ENCODE measurements at regions not wholly inside any gene's neighbourhood (a gene's known extent, or its start where the extent isn't known, plus 50 kb on each side); places are given as distances from the start of the nearest gene placed in this dataset.

- TF ChIP-seq CTCF (IDR thresholded peaks at IDR 0.05; ENCODE audit: extremely low read depth in 1 of 2, insufficient read depth in 1 of 2, low read depth in 1 of 2, low read length in 2 of 2) (no peak), POLR2A (IDR thresholded peaks at IDR 0.05; ENCODE audit: low read depth, low read length) (no peak)
Observed at GRCh38 chr15:39454189-39454986, 126.5 kb upstream of the THBS1 start.

Data from endothelial cell of umbilical vein (primary cell).